ENCODE measurements at regions not wholly inside any gene's neighbourhood (a gene's known extent, or its start where the extent isn't known, plus 50 kb on each side); places are given as distances from the start of the nearest gene placed in this dataset.

DNA sequence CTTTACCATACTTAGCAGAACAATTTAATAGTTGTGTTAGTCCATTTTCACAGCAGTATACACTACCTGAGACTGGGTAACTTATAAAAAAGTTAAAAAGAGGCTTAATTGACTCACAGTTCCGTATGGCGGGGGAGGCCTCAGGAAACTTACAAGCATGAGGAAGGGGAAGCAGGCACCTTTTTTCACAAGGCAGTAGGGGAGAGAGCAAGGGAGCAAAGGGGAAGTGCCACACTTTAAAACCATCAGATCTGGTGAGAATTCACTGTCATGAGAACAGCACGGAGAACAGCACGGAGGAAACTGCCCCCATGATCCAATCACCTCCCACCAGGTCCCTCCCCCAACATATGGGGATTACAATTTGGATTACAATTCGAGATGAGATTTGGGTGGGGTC, 269.9 kb downstream of the MTRR start:
- DNase-seq (ENCODE audit: low read depth, low spot score), result no peak
- Histone ChIP-seq H3K4me2 (ENCODE audit: low read length) (no peak overlapping the region), H3K9me2 (ENCODE audit: insufficient read depth) (no peaks in the 10 kb centered on the region), H3K27ac (ENCODE audit: low read depth, low read length) (no peak overlapping the region), H2AFZ (ENCODE audit: low read depth, low read length, poor library complexity, severe bottlenecking) (no peak overlapping the region), H3K36me3 (ENCODE audit: control insufficient read depth in 1 of 2, insufficient read depth in 2 of 2, low read length in 2 of 2) (no peaks in the 10 kb centered on the region), H3K4me1 (ENCODE audit: control insufficient read depth in 1 of 2, insufficient read depth in 2 of 2, low read length in 2 of 2) (no peaks in the 10 kb centered on the region), H3K79me2 (ENCODE audit: insufficient read depth, low read length) (no peaks in the 10 kb centered on the region), H4K20me1 (ENCODE audit: insufficient read depth) (no peaks in the 10 kb centered on the region), H3K9ac (ENCODE audit: low read length) (no peak overlapping the region), H3K27me3 (ENCODE audit: insufficient read depth, low read length) (no peaks in the 10 kb centered on the region), H3K4me3 (replicated peaks in 1 of 2; ENCODE audit: low read depth in 1 of 2, low read length in 2 of 2) (no peak overlapping the region), H3K9me3 (ENCODE audit: control insufficient read depth in 1 of 2, insufficient read depth in 1 of 2, low read depth in 1 of 2, low read length in 2 of 2) (peaks cover 0 to 20% of the 10 kb centered on the region in 2 experiments; a peak in 2 of 4 replicates)
- ATAC-seq, result no peak
- CTCF ChIA-PET, result no interaction called here
- intact Hi-C loops (cut with micrococcal nuclease), result no loop called here
- BruUV-seq (replicated peaks), result no TSS peak
- RAD21 ChIA-PET (ENCODE audit: low non-redundant PET in 1 of 2, low total read pairs in 2 of 2, uncharacterized antibody in 2 of 2, unreplicated experiment in 2 of 2), result no interaction called here
- TF ChIP-seq EZH2 (IDR thresholded peaks at IDR 0.05) (no peak), CEBPB (IDR thresholded peaks at IDR 0.05; ENCODE audit: low read depth) (no peak), TCF7L2 (IDR thresholded peaks at IDR 0.05; ENCODE audit: borderline replicate concordance, extremely low read depth, insufficient read depth, insufficient read length) (no peak), SRF (IDR thresholded peaks at IDR 0.05; ENCODE audit: low read depth) (no peak), POLR2AphosphoS5 (IDR thresholded peaks at IDR 0.05; ENCODE audit: low read depth, low read length) (no peak), JUND (IDR thresholded peaks at IDR 0.05) (no peak)
- TF ChIP-seq, protein P1, sequence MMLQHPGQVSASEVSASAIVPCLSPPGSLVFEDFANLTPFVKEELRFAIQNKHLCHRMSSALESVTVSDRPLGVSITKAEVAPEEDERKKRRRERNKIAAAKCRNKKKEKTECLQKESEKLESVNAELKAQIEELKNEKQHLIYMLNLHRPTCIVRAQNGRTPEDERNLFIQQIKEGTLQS (IDR thresholded peaks at IDR 0.05), result no peak
- TF ChIP-seq, protein P2, sequence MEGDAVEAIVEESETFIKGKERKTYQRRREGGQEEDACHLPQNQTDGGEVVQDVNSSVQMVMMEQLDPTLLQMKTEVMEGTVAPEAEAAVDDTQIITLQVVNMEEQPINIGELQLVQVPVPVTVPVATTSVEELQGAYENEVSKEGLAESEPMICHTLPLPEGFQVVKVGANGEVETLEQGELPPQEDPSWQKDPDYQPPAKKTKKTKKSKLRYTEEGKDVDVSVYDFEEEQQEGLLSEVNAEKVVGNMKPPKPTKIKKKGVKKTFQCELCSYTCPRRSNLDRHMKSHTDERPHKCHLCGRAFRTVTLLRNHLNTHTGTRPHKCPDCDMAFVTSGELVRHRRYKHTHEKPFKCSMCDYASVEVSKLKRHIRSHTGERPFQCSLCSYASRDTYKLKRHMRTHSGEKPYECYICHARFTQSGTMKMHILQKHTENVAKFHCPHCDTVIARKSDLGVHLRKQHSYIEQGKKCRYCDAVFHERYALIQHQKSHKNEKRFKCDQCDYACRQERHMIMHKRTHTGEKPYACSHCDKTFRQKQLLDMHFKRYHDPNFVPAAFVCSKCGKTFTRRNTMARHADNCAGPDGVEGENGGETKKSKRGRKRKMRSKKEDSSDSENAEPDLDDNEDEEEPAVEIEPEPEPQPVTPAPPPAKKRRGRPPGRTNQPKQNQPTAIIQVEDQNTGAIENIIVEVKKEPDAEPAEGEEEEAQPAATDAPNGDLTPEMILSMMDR (IDR thresholded peaks at IDR 0.05 in 2 of 3, conservative IDR thresholded peaks at IDR 0.05 in 1 of 3; ENCODE audit: borderline replicate concordance in 1 of 3, insufficient read depth in 1 of 3, low read depth in 2 of 3, low read length in 2 of 3), result no peak
- POLR2A ChIA-PET, result no interaction called here

DNA sequence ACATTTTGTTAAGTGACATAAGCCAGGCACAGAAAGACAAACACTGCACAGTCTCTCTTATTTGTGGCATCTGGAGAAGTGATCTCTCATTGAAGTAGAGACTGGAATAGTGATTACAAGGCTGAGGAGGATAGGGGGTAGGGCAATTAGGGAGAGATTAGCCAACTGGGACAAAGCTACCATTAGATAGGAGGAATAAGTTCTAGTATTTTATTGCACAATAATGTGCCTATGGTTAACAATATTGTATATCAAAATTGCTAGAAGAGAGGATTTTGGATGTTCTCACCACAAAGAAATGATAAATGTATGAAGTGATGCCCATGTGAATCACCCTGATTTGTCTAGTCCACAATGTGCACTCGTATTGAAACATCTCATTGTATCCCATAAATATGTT, 281.8 kb downstream of the MTRR start:
- Histone ChIP-seq H3K9me3 (ENCODE audit: control insufficient read depth in 1 of 2, insufficient read depth in 1 of 2, low read depth in 1 of 2, low read length in 2 of 2) (peaks cover 10 to 13% of the 10 kb centered on the region in 2 experiments; a peak in 3 of 4 replicates), H3K4me2 (ENCODE audit: low read length) (no peak overlapping the region), H4K20me1 (ENCODE audit: insufficient read depth) (no peaks in the 10 kb centered on the region), H3K4me1 (ENCODE audit: control insufficient read depth in 1 of 2, insufficient read depth in 2 of 2, low read length in 2 of 2) (no peaks in the 10 kb centered on the region), H3K79me2 (ENCODE audit: insufficient read depth, low read length) (no peaks in the 10 kb centered on the region), H3K9me2 (ENCODE audit: insufficient read depth) (no peaks in the 10 kb centered on the region), H3K27ac (ENCODE audit: low read depth, low read length) (no peak overlapping the region), H3K36me3 (ENCODE audit: control insufficient read depth in 1 of 2, insufficient read depth in 2 of 2, low read length in 2 of 2) (no peaks in the 10 kb centered on the region), H3K9ac (ENCODE audit: low read length) (no peak overlapping the region), H3K27me3 (ENCODE audit: insufficient read depth, low read length) (no peaks in the 10 kb centered on the region), H2AFZ (ENCODE audit: low read depth, low read length, poor library complexity, severe bottlenecking) (no peak overlapping the region), H3K4me3 (replicated peaks in 1 of 2; ENCODE audit: low read depth in 1 of 2, low read length in 2 of 2) (no peak overlapping the region)
- ATAC-seq (no peak), DNase-seq (ENCODE audit: low read depth, low spot score) (no peak)
- RAD21 ChIA-PET (ENCODE audit: low non-redundant PET in 1 of 2, low total read pairs in 2 of 2, uncharacterized antibody in 2 of 2, unreplicated experiment in 2 of 2), result no interaction called here
- TF ChIP-seq SIN3A (IDR thresholded peaks at IDR 0.05; ENCODE audit: low read depth) (no peak), SRF (IDR thresholded peaks at IDR 0.05; ENCODE audit: low read depth) (no peak), CEBPB (IDR thresholded peaks at IDR 0.05; ENCODE audit: low read depth) (no peak), CBX3 (IDR thresholded peaks at IDR 0.05; ENCODE audit: low read depth) (no peak), TCF7L2 (IDR thresholded peaks at IDR 0.05; ENCODE audit: borderline replicate concordance, extremely low read depth, insufficient read depth, insufficient read length) (no peak), ZNF274 (IDR thresholded peaks at IDR 0.05; ENCODE audit: low read depth, low read length) (no peak), FOSL1 (IDR thresholded peaks at IDR 0.05; ENCODE audit: low read depth) (no peak)
- TF ChIP-seq, protein P3, sequence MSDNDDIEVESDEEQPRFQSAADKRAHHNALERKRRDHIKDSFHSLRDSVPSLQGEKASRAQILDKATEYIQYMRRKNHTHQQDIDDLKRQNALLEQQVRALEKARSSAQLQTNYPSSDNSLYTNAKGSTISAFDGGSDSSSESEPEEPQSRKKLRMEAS (IDR thresholded peaks at IDR 0.05), result no peak
- TF ChIP-seq, protein P1 (IDR thresholded peaks at IDR 0.05), result no peak
- POLR2A ChIA-PET, result no interaction called here
- no TSS peak for BruUV-seq (replicated peaks)
- CTCF ChIA-PET, result no interaction called here
- intact Hi-C loops (cut with micrococcal nuclease), result no loop called here
